Stimulated activated memory B cell treated with anti-CD40 and anti-IgM and Interleukin-4, amounts not matched to agents 10 μg/mL and 1 μg/mL and 100 μg/mL, for 72 hours (primary cell): ENCODE measurements at regions not wholly inside any gene's neighbourhood (a gene's known extent, or its start where the extent isn't known, plus 50 kb on each side); places are given as distances from the start of the nearest gene placed in this dataset.

ENCODE experiments used
- ATAC-seq: fragments of 150-1000 bp; cut with Tn5 transposase; 2 replicates; pipeline ENCODE4 v1.10.0; 2021
- H3K27ac Mint-ChIP-seq: one replicate; pipeline ENCODE4 v1.8.0; 2022; ENCODE audit warnings: mild to moderate bottlenecking, mixed read lengths
- H3K27me3 Mint-ChIP-seq: one replicate; pipeline ENCODE4 v1.8.0; 2022; ENCODE audit warnings: mixed read lengths
- H3K36me3 Mint-ChIP-seq: one replicate; pipeline ENCODE4 v1.8.0; 2022; ENCODE audit warnings: mixed read lengths
- H3K4me1 Mint-ChIP-seq: one replicate; pipeline ENCODE4 v1.8.0; 2022; ENCODE audit warnings: mixed read lengths
- H3K4me3 Mint-ChIP-seq: one replicate; pipeline ENCODE4 v1.8.0; 2022; ENCODE audit warnings: mild to moderate bottlenecking, moderate library complexity, mixed read lengths
- H3K9me3 Mint-ChIP-seq: one replicate; pipeline ENCODE4 v1.8.0; 2022; ENCODE audit warnings: mixed read lengths

DNA sequence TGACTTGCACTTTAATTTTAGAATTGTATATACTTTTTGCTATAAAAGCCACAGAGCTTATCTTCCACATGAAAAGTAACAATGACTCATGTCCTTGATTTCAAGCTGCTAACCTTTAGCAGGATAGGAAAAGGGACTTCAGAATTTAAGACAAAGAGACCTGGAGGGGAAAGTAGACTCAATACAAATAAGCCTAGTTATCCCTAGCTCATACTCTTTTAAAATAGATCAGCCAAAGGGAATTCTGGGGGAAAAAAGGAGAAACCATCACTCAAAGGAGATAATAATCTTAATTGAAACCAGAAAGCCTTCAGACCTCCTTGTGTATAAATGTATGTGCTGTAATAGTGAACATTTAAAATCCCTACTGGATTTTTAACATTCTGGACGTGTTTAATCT, 930.3 kb downstream of the NTRK3 start:
- no peak for ATAC-seq
- Mint-ChIP-seq H3K36me3 (no peaks in the 10 kb centered on the region), H3K27me3 (no peaks in the 10 kb centered on the region), H3K4me1 (no peaks in the 10 kb centered on the region), H3K4me3 (no peak overlapping the region), H3K27ac (no peak overlapping the region), H3K9me3 (no peaks in the 10 kb centered on the region)

- ATAC-seq, result no peak
- Mint-ChIP-seq H3K9me3 (peaks cover 5% of the 10 kb centered on the region), H3K36me3 (no peaks in the 10 kb centered on the region), H3K4me3 (no peak overlapping the region), H3K4me1 (no peaks in the 10 kb centered on the region), H3K27ac (no peak overlapping the region), H3K27me3 (no peaks in the 10 kb centered on the region)
Measured at GRCh38 chr15:87322870-87323269, 933.7 kb downstream of the NTRK3 start.

GRCh38 chr15:87322265-87322664, 934.3 kb downstream of the NTRK3 start:
- Mint-ChIP-seq H3K9me3 (peaks cover 7% of the 10 kb centered on the region), H3K4me3 (no peak overlapping the region), H3K27ac (no peak overlapping the region), H3K4me1 (no peaks in the 10 kb centered on the region), H3K36me3 (no peaks in the 10 kb centered on the region), H3K27me3 (no peaks in the 10 kb centered on the region)
- ATAC-seq, result no peak

- Mint-ChIP-seq H3K27me3 (no peaks in the 10 kb centered on the region), H3K4me1 (no peaks in the 10 kb centered on the region), H3K36me3 (no peaks in the 10 kb centered on the region), H3K27ac (no peak overlapping the region), H3K4me3 (no peak overlapping the region), H3K9me3 (peaks cover 7% of the 10 kb centered on the region)
- ATAC-seq, result no peak
Measured at GRCh38 chr15:87317900-87318299, 938.6 kb downstream of the NTRK3 start.

DNA sequence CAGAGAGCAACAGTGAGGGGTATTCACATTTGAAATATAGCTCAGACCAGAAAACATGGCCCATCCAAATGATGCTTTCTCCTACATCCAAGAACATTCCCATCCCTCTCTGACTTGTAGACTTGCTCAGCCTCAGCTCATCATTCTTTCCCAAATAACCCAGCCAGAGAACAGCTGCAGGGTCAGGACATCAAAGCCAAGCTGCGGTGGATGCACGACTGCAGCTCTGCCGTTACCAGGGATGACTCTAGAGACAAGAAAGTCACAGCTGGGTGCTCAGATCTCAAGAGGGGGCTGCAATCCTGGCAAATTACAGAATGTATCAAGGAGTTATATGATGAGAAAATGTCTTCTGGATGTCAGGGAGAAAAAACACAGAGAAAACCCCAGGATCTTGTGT, 944.3 kb downstream of the NTRK3 start:
- Mint-ChIP-seq H3K9me3 (no peaks in the 10 kb centered on the region), H3K36me3 (no peaks in the 10 kb centered on the region), H3K4me3 (no peak overlapping the region), H3K27me3 (no peaks in the 10 kb centered on the region), H3K27ac (no peak overlapping the region), H3K4me1 (no peaks in the 10 kb centered on the region)
- ATAC-seq, result no peak

GRCh38 chr15:87300146-87300545, 956.4 kb downstream of the NTRK3 start:
- no peaks in the 10 kb centered on the region for H3K27me3 Mint-ChIP-seq
- no peak for ATAC-seq
- H3K4me3 Mint-ChIP-seq, result no peak overlapping the region

GRCh38 chr15:87294854-87295253, 961.7 kb downstream of the NTRK3 start:
- no peak for ATAC-seq
- no peaks in the 10 kb centered on the region for H3K27me3 Mint-ChIP-seq
- H3K27ac Mint-ChIP-seq, result no peak overlapping the region
- H3K4me3 Mint-ChIP-seq, result no peak overlapping the region
- H3K9me3 Mint-ChIP-seq, result no peaks in the 10 kb centered on the region
- no peaks in the 10 kb centered on the region for H3K36me3 Mint-ChIP-seq
- no peaks in the 10 kb centered on the region for H3K4me1 Mint-ChIP-seq

More at GRCh38 chr15:87300146-87300545, 956.4 kb downstream of the NTRK3 start:
- Mint-ChIP-seq H3K4me1 (no peaks in the 10 kb centered on the region), H3K36me3 (no peaks in the 10 kb centered on the region), H3K27ac (no peak overlapping the region), H3K9me3 (no peaks in the 10 kb centered on the region)

DNA sequence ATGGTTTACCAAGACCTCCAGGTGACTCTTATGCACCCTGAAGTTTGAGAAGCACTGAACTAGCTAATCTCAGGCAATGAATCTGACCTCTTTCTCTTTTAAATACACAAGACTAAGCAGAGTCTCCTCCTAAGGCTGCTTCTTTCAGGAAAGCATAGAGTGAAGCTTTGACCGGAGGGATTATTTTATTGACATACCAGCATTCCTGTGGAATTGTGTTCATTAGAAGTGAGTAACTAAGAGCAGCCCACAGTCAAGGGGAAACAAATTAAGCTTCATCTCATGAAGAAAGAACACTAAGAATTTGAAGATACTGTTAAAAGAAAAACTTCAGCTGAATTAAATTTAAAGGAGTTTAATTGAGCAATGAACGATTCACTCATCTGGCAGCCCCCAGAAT, 963.5 kb downstream of the NTRK3 start:
- ATAC-seq, result no peak
- Mint-ChIP-seq H3K9me3 (no peaks in the 10 kb centered on the region), H3K27me3 (no peaks in the 10 kb centered on the region), H3K4me3 (no peak overlapping the region), H3K27ac (no peak overlapping the region), H3K4me1 (no peaks in the 10 kb centered on the region), H3K36me3 (no peaks in the 10 kb centered on the region)

GRCh38 chr15:87287156-87287555, 969.4 kb downstream of the NTRK3 start:
- no peaks in the 10 kb centered on the region for H3K27me3 Mint-ChIP-seq
- peaks cover 5% of the 10 kb centered on the region for H3K9me3 Mint-ChIP-seq
- H3K36me3 Mint-ChIP-seq, result no peaks in the 10 kb centered on the region
- no peak for ATAC-seq
- no peak overlapping the region for H3K4me3 Mint-ChIP-seq
- H3K4me1 Mint-ChIP-seq, result no peaks in the 10 kb centered on the region
- no peak overlapping the region for H3K27ac Mint-ChIP-seq

DNA sequence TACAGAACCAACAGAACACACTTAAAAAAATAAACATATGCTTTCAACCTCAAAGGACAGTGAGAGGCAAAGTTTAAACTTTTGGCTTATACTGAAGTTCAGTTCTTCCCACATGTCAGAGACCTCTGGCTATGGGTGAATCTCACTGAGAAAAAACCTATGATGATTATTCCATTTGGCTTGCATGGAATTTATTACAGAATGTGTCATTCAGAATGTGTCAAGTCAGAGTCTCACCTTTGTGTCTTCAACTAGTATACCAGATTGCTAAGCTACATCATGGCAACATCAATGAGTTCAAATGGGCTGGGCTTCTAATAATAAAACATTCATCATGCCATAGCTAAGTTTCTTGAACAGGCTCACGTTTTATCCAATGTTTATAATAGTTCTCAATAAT, 987.0 kb downstream of the NTRK3 start:
- ATAC-seq, result no peak
- no peak overlapping the region for H3K4me3 Mint-ChIP-seq
- no peak overlapping the region for H3K27ac Mint-ChIP-seq
- no peaks in the 10 kb centered on the region for H3K4me1 Mint-ChIP-seq
- H3K27me3 Mint-ChIP-seq, result no peaks in the 10 kb centered on the region
- H3K36me3 Mint-ChIP-seq, result no peaks in the 10 kb centered on the region
- H3K9me3 Mint-ChIP-seq, result peaks cover 8% of the 10 kb centered on the region

DNA sequence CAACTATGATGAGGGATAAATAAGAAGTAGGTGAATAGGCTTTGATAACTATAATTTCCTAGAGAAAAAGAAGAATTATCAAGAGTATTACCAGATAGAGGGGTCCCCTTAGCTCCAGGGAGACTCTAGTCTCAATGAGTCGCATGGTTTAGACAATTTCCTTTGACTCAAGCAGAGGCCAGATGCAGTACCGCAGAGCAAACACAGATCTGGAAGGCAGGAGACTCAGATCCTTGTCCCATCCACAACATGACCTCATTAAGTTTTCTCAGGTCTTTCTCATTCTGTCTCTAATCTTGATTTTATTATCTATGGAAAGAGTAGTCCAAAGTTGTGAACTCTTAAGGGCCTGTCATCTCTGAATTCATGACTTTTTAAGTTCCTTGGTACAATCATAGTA, 987.9 kb downstream of the NTRK3 start:
- Mint-ChIP-seq H3K27me3 (no peaks in the 10 kb centered on the region), H3K27ac (no peak overlapping the region), H3K4me3 (no peak overlapping the region), H3K9me3 (peaks cover 8% of the 10 kb centered on the region), H3K4me1 (no peaks in the 10 kb centered on the region), H3K36me3 (no peaks in the 10 kb centered on the region)
- ATAC-seq, result no peak

GRCh38 chr15:87267798-87268197, 988.7 kb downstream of the NTRK3 start:
- H3K36me3 Mint-ChIP-seq, result no peaks in the 10 kb centered on the region
- H3K4me1 Mint-ChIP-seq, result no peaks in the 10 kb centered on the region
- no peak for ATAC-seq
- no peak overlapping the region for H3K27ac Mint-ChIP-seq
- no peak overlapping the region for H3K4me3 Mint-ChIP-seq
- no peaks in the 10 kb centered on the region for H3K27me3 Mint-ChIP-seq
- H3K9me3 Mint-ChIP-seq, result peaks cover 5% of the 10 kb centered on the region

GRCh38 chr15:87263871-87264270, 992.7 kb downstream of the NTRK3 start:
- H3K9me3 Mint-ChIP-seq, result peaks cover 9% of the 10 kb centered on the region
- H3K27ac Mint-ChIP-seq, result no peak overlapping the region
- no peaks in the 10 kb centered on the region for H3K27me3 Mint-ChIP-seq
- H3K4me3 Mint-ChIP-seq, result no peak overlapping the region
- H3K36me3 Mint-ChIP-seq, result no peaks in the 10 kb centered on the region
- ATAC-seq, result no peak
- no peaks in the 10 kb centered on the region for H3K4me1 Mint-ChIP-seq

GRCh38 chr15:87263296-87263695, 993.2 kb downstream of the NTRK3 start:
- peaks cover 9% of the 10 kb centered on the region for H3K9me3 Mint-ChIP-seq
- H3K27me3 Mint-ChIP-seq, result no peaks in the 10 kb centered on the region
- H3K4me3 Mint-ChIP-seq, result no peak overlapping the region
- no peak overlapping the region for H3K27ac Mint-ChIP-seq
- no peak for ATAC-seq
- no peaks in the 10 kb centered on the region for H3K4me1 Mint-ChIP-seq
- no peaks in the 10 kb centered on the region for H3K36me3 Mint-ChIP-seq

GRCh38 chr15:87245592-87245991, 1010.9 kb downstream of the NTRK3 start:
- Mint-ChIP-seq H3K4me1 (no peaks in the 10 kb centered on the region), H3K4me3 (no peak overlapping the region), H3K36me3 (no peaks in the 10 kb centered on the region), H3K9me3 (peaks cover 5% of the 10 kb centered on the region), H3K27ac (no peak overlapping the region), H3K27me3 (no peaks in the 10 kb centered on the region)
- no peak for ATAC-seq

GRCh38 chr15:87243474-87243873, 1013.1 kb downstream of the NTRK3 start:
- Mint-ChIP-seq H3K27me3 (no peaks in the 10 kb centered on the region), H3K27ac (no peak overlapping the region), H3K9me3 (peaks cover 2% of the 10 kb centered on the region), H3K4me1 (no peaks in the 10 kb centered on the region), H3K36me3 (no peaks in the 10 kb centered on the region), H3K4me3 (no peak overlapping the region)
- ATAC-seq, result no peak

DNA sequence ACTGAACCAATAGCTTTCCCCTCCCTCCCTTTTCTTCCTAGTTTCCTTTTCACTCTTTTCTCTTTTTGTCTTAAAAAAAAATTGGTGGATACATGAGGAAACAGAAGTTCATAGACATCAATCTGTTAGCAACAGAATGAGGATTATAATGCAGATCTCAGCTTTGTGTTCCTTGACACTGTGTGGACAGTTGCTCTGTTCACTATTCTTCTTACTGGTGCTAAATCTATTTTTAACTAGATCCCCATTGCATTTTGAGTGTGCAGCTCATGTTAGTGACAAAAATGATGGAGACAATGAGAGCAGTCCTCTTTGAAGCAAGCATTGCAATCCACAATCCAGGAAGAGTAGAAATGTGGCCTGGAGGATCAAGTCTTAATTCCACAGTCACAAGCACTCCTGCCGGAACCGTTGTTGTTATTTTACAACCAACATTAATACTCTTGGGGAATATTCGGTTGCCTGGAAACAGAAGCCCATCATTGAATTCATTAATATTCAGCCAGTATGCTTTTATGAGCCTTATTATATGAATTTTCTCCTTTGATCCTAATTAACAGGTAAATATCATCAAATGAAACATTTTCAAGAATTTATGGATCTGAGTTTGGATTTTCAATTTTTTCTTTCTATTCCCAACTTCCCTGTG, 1016.8 kb downstream of the NTRK3 start:
- Mint-ChIP-seq H3K9me3 (peaks cover 2% of the 10 kb centered on the region), H3K4me3 (no peak overlapping the region), H3K27me3 (no peaks in the 10 kb centered on the region), H3K27ac (no peak overlapping the region), H3K36me3 (no peaks in the 10 kb centered on the region), H3K4me1 (no peaks in the 10 kb centered on the region)
- ATAC-seq, result no peak
